Gastrocnemius medialis (tissue), 4 donors: ENCODE measurements at regions not wholly inside any gene's neighbourhood (a gene's known extent, or its start where the extent isn't known, plus 50 kb on each side); places are given as distances from the start of the nearest gene placed in this dataset.

Experiments used
- ATAC-seq, 2 donors: fragments of 150-250 bp; one replicate each; pipeline ENCODE4 v1.9.1; 2016
- DNase-seq, 2 donors: peaks; one replicate each; pipeline ENCODE4 v3.0.0-alpha.2; 2019
- H3K27ac ChIP-seq, 4 donors: fragments of 200-600 bp; sonication (generic); 1 replicate in 1 of 4; 2 replicates in 3 of 4; pipeline ENCODE4 v1.5.1; 2016 to 2018; ENCODE audit warnings: mild to moderate bottlenecking in 2 of 4, moderate library complexity in 1 of 4
- H3K27me3 ChIP-seq, 3 donors: fragments of 200-600 bp; sonication (generic) in 2 of 3; 1 replicate in 1 of 3; 2 replicates in 2 of 3; pipeline versions ENCODE4 v1.5.1 to v1.6.0; 2016 to 2019; ENCODE audit warnings: mild to moderate bottlenecking in 1 of 3, moderate library complexity in 1 of 3
- H3K36me3 ChIP-seq, 2 donors: fragments of 200-600 bp; sonication (generic) in 1 of 2; one replicate each; pipeline ENCODE4 v1.5.1; 2017 to 2018
- H3K4me1 ChIP-seq, 2 donors: fragments of 200-600 bp; sonication (generic) in 1 of 2; one replicate each; pipeline ENCODE4 v1.5.1; 2016 to 2017; ENCODE audit warnings: mild to moderate bottlenecking in 2 of 2
- H3K4me3 ChIP-seq, 4 donors: fragments of 200-600 bp; sonication (generic) in 3 of 4; 1 replicate in 1 of 4; 2 replicates in 3 of 4; pipeline ENCODE4 v1.5.1; 2016 to 2019; ENCODE audit warnings: mild to moderate bottlenecking in 2 of 4
- H3K9me3 ChIP-seq, 3 donors: fragments of 200-600 bp; sonication (generic) in 2 of 3; 1 replicate in 1 of 3; 2 replicates in 2 of 3; pipeline ENCODE4 v1.5.1; 2016 to 2019
- CTCF ChIP-seq, 5 experiments: fragments of 450-650 bp in 3 of 5; fragments of 200-600 bp in 2 of 5; sonication (generic) in 2 of 5; IDR thresholded peaks in 4 of 5; conservative IDR thresholded peaks in 1 of 5; 1 replicate in 4 of 5; 2 replicates in 1 of 5; pipeline ENCODE4 v1.5.1; 2016 to 2019; ENCODE audit warnings: antibody characterized with exemption in 5 of 5, mild to moderate bottlenecking in 3 of 5, moderate library complexity in 3 of 5
- POLR2A ChIP-seq, 2 donors: fragments of 450-650 bp; IDR thresholded peaks; one replicate each; pipeline ENCODE4 v1.6.1; 2017; ENCODE audit warnings: antibody characterized with exemption in 2 of 2, mild to moderate bottlenecking in 2 of 2, moderate library complexity in 2 of 2
- in situ Hi-C, 4 donors: fragments of 200-750 bp; cut with MboI; loops; one replicate each; pipeline versions ENCODE4 v1.15.0 to v1.8.0; 2017; ENCODE audit warnings: low sequenced_read_pairs in 4 of 4
- intact Hi-C: fragments of 100-400 bp; cut with DNase I; formaldehyde crosslinking; loops from one replicate; pipeline ENCODE4 v1.15.1; 2023; ENCODE audit warnings: low total_unique reads

GRCh38 chr13:24099490-24099889 lies 61.0 kb upstream of the SPATA13 start:
- no peaks in the 10 kb centered on the region for H3K9me3 ChIP-seq
- no peak overlapping the region for H3K27ac ChIP-seq
- no peak overlapping the region for H3K4me3 ChIP-seq
- H3K36me3 ChIP-seq: no peaks in the 10 kb centered on the region
- DNase-seq (no peak), ATAC-seq (no peak)
- no peaks in the 10 kb centered on the region for H3K27me3 ChIP-seq
- H3K4me1 ChIP-seq: no peaks in the 10 kb centered on the region
- no peak for TF ChIP-seq POLR2A (IDR thresholded peaks at IDR 0.05)
- no peak for TF ChIP-seq CTCF (IDR thresholded peaks at IDR 0.05 in 4 of 5, conservative IDR thresholded peaks at IDR 0.05 in 1 of 5)
- intact Hi-C loops (no loop called here), in situ Hi-C loops (loop anchor here in 1 of 4 donors (25.0 kb wide), 1 partner anchor 88 kb away; no protein-coding TSS in a partner anchor)

- TF ChIP-seq POLR2A (IDR thresholded peaks at IDR 0.05) (no peak), CTCF (IDR thresholded peaks at IDR 0.05 in 4 of 5, conservative IDR thresholded peaks at IDR 0.05 in 1 of 5) (no peak)
- Histone ChIP-seq H3K9me3 (no peaks in the 10 kb centered on the region), H3K4me1 (no peaks in the 10 kb centered on the region), H3K27ac (no peak overlapping the region), H3K27me3 (no peaks in the 10 kb centered on the region), H3K36me3 (no peaks in the 10 kb centered on the region), H3K4me3 (no peak overlapping the region)
- intact Hi-C loops: no loop called here
- DNase-seq: no peak
- in situ Hi-C loops: no loop called here
- ATAC-seq: no peak
Observed at GRCh38 chr13:24100188-24100587, 60.3 kb upstream of the SPATA13 start.

- intact Hi-C loops (no loop called here), in situ Hi-C loops (no loop called here)
- Histone ChIP-seq H3K4me1 (no peaks in the 10 kb centered on the region), H3K4me3 (no peak overlapping the region), H3K36me3 (no peaks in the 10 kb centered on the region), H3K27me3 (no peaks in the 10 kb centered on the region), H3K9me3 (no peaks in the 10 kb centered on the region), H3K27ac (no peak overlapping the region)
- DNase-seq (no peak), ATAC-seq (no peak)
- TF ChIP-seq CTCF (IDR thresholded peaks at IDR 0.05 in 4 of 5, conservative IDR thresholded peaks at IDR 0.05 in 1 of 5) (no peak), POLR2A (IDR thresholded peaks at IDR 0.05) (no peak)
Observed at GRCh38 chr13:24103782-24104372, 56.6 kb upstream of the SPATA13 start.

- ATAC-seq (no peak), DNase-seq (no peak)
- Histone ChIP-seq H3K4me3 (no peak overlapping the region), H3K27ac (no peak overlapping the region), H3K36me3 (no peaks in the 10 kb centered on the region), H3K4me1 (no peaks in the 10 kb centered on the region), H3K27me3 (no peaks in the 10 kb centered on the region), H3K9me3 (no peaks in the 10 kb centered on the region)
- intact Hi-C loops: no loop called here
- no peak for TF ChIP-seq POLR2A (IDR thresholded peaks at IDR 0.05)
- TF ChIP-seq CTCF (IDR thresholded peaks at IDR 0.05 in 4 of 5, conservative IDR thresholded peaks at IDR 0.05 in 1 of 5): no peak
- in situ Hi-C loops: no loop called here
Observed at GRCh38 chr13:24104723-24105122, 55.8 kb upstream of the SPATA13 start.

- Histone ChIP-seq H3K4me1 (no peaks in the 10 kb centered on the region), H3K4me3 (no peak overlapping the region), H3K9me3 (no peaks in the 10 kb centered on the region), H3K27ac (no peak overlapping the region), H3K36me3 (no peaks in the 10 kb centered on the region), H3K27me3 (no peaks in the 10 kb centered on the region)
- intact Hi-C loops: no loop called here
- DNase-seq (no peak), ATAC-seq (no peak)
- TF ChIP-seq CTCF (IDR thresholded peaks at IDR 0.05 in 4 of 5, conservative IDR thresholded peaks at IDR 0.05 in 1 of 5) (no peak), POLR2A (IDR thresholded peaks at IDR 0.05) (no peak)
- in situ Hi-C loops: no loop called here
Observed at GRCh38 chr13:24106429-24106828, 54.1 kb upstream of the SPATA13 start.
